ENCODE measurements at regions not wholly inside any gene's neighbourhood (a gene's known extent, or its start where the extent isn't known, plus 50 kb on each side); places are given as distances from the start of the nearest gene placed in this dataset.

- Mint-ChIP-seq H3K27ac (no peak overlapping the region), H3K27me3 (no peaks in the 10 kb centered on the region), H3K4me1 (peaks cover 0 to 1% (median 0%) of the 10 kb centered on the region in 7 donors), H3K9me3 (peaks cover 0 to 8% (median 0%) of the 10 kb centered on the region in 11 donors), H3K4me3 (no peak overlapping the region), H3K36me3 (no peaks in the 10 kb centered on the region)
- Histone ChIP-seq H3K36me3 (ENCODE audit: control insufficient read depth in 2 of 3, insufficient read depth in 3 of 3, low read length in 3 of 3) (no peaks in the 10 kb centered on the region), H3K9me3 (ENCODE audit: control insufficient read depth in 2 of 3, low read length in 3 of 3) (no peaks in the 10 kb centered on the region), H3K4me3 (ENCODE audit: low read length) (no peak overlapping the region), H3K4me1 (ENCODE audit: control insufficient read depth in 2 of 2, insufficient read depth in 2 of 2, low read length in 2 of 2) (no peaks in the 10 kb centered on the region), H3K27ac (ENCODE audit: low read depth, low read length) (no peak overlapping the region), H3K27me3 (ENCODE audit: control insufficient read depth in 2 of 2, insufficient read depth in 2 of 2, low read length in 2 of 2) (no peaks in the 10 kb centered on the region)
- intact Hi-C loops (cut with micrococcal nuclease) = no loop called here
- ATAC-seq = no peak
- CTCF ChIA-PET = no interaction called here
- DNase-seq = no peak
- POLR2A ChIA-PET = no interaction called here
Measured at GRCh38 chr3:117455782-117456181, 746.2 kb downstream of the TUSC7 start.

- no peak overlapping the region for H3K27ac ChIP-seq (ENCODE audit: low read depth, low read length)
- H3K27me3 ChIP-seq (ENCODE audit: control insufficient read depth in 2 of 2, insufficient read depth in 2 of 2, low read length in 2 of 2) = no peaks in the 10 kb centered on the region
- intact Hi-C loops (cut with micrococcal nuclease) = no loop called here
- H3K9me3 ChIP-seq (ENCODE audit: control insufficient read depth in 2 of 3, low read length in 3 of 3) = no peaks in the 10 kb centered on the region
- Mint-ChIP-seq H3K27ac (no peak overlapping the region), H3K27me3 (no peaks in the 10 kb centered on the region), H3K4me3 (no peak overlapping the region), H3K36me3 (no peaks in the 10 kb centered on the region), H3K4me1 (no peaks in the 10 kb centered on the region), H3K9me3 (peaks cover 0 to 6% (median 0%) of the 10 kb centered on the region in 11 donors)
- H3K4me1 ChIP-seq (ENCODE audit: control insufficient read depth in 2 of 2, insufficient read depth in 2 of 2, low read length in 2 of 2) = no peaks in the 10 kb centered on the region
- ATAC-seq (no peak), DNase-seq (no peak)
- no peak overlapping the region for H3K4me3 ChIP-seq (ENCODE audit: low read length)
- no peaks in the 10 kb centered on the region for H3K36me3 ChIP-seq (ENCODE audit: control insufficient read depth in 2 of 3, insufficient read depth in 3 of 3, low read length in 3 of 3)
- ChIA-PET CTCF (no interaction called here), POLR2A (no interaction called here)
Measured at GRCh38 chr3:117463276-117464115, 753.9 kb downstream of the TUSC7 start.

- Mint-ChIP-seq H3K4me1 (peaks cover 0 to 2% (median 0%) of the 10 kb centered on the region in 7 donors), H3K9me3 (peaks cover 0 to 6% (median 0%) of the 10 kb centered on the region in 11 donors), H3K27me3 (no peaks in the 10 kb centered on the region), H3K4me3 (no peak overlapping the region), H3K27ac (no peak overlapping the region), H3K36me3 (no peaks in the 10 kb centered on the region)
- Histone ChIP-seq H3K4me1 (ENCODE audit: control insufficient read depth in 2 of 2, insufficient read depth in 2 of 2, low read length in 2 of 2) (no peaks in the 10 kb centered on the region), H3K27ac (ENCODE audit: low read depth, low read length) (no peak overlapping the region), H3K9me3 (ENCODE audit: control insufficient read depth in 2 of 3, low read length in 3 of 3) (no peaks in the 10 kb centered on the region), H3K27me3 (ENCODE audit: control insufficient read depth in 2 of 2, insufficient read depth in 2 of 2, low read length in 2 of 2) (no peaks in the 10 kb centered on the region), H3K4me3 (ENCODE audit: low read length) (no peak overlapping the region), H3K36me3 (ENCODE audit: control insufficient read depth in 2 of 3, insufficient read depth in 3 of 3, low read length in 3 of 3) (no peaks in the 10 kb centered on the region)
- intact Hi-C loops (cut with micrococcal nuclease) = no loop called here
- no peak for DNase-seq
- ATAC-seq = no peak
- ChIA-PET CTCF (no interaction called here), POLR2A (no interaction called here)
Measured at GRCh38 chr3:117471831-117472230, 762.3 kb downstream of the TUSC7 start.

- ChIA-PET CTCF (no interaction called here), POLR2A (no interaction called here)
- intact Hi-C loops (cut with micrococcal nuclease) = no loop called here
- Histone ChIP-seq H3K36me3 (ENCODE audit: control insufficient read depth in 2 of 3, insufficient read depth in 3 of 3, low read length in 3 of 3) (no peaks in the 10 kb centered on the region), H3K27me3 (ENCODE audit: control insufficient read depth in 2 of 2, insufficient read depth in 2 of 2, low read length in 2 of 2) (no peaks in the 10 kb centered on the region), H3K4me1 (ENCODE audit: control insufficient read depth in 2 of 2, insufficient read depth in 2 of 2, low read length in 2 of 2) (no peaks in the 10 kb centered on the region), H3K9me3 (ENCODE audit: control insufficient read depth in 2 of 3, low read length in 3 of 3) (no peaks in the 10 kb centered on the region), H3K4me3 (ENCODE audit: low read length) (no peak overlapping the region), H3K27ac (ENCODE audit: low read depth, low read length) (no peak overlapping the region)
- peaks cover 0 to 6% (median 0%) of the 10 kb centered on the region in 11 donors for H3K9me3 Mint-ChIP-seq
- DNase-seq (no peak), ATAC-seq (no peak)
- H3K4me3 Mint-ChIP-seq = no peak overlapping the region
- no peaks in the 10 kb centered on the region for H3K27me3 Mint-ChIP-seq
- no peak overlapping the region for H3K27ac Mint-ChIP-seq
- H3K36me3 Mint-ChIP-seq = no peaks in the 10 kb centered on the region
- peaks cover 0 to 2% (median 0%) of the 10 kb centered on the region in 7 donors for H3K4me1 Mint-ChIP-seq
Measured at GRCh38 chr3:117473981-117474538, 764.5 kb downstream of the TUSC7 start.

- Histone ChIP-seq H3K4me3 (ENCODE audit: low read length) (no peak overlapping the region), H3K27me3 (ENCODE audit: control insufficient read depth in 2 of 2, insufficient read depth in 2 of 2, low read length in 2 of 2) (no peaks in the 10 kb centered on the region), H3K27ac (ENCODE audit: low read depth, low read length) (no peak overlapping the region), H3K9me3 (ENCODE audit: control insufficient read depth in 2 of 3, low read length in 3 of 3) (no peaks in the 10 kb centered on the region), H3K4me1 (ENCODE audit: control insufficient read depth in 2 of 2, insufficient read depth in 2 of 2, low read length in 2 of 2) (no peaks in the 10 kb centered on the region), H3K36me3 (ENCODE audit: control insufficient read depth in 2 of 3, insufficient read depth in 3 of 3, low read length in 3 of 3) (no peaks in the 10 kb centered on the region)
- POLR2A ChIA-PET = no interaction called here
- DNase-seq (no peak), ATAC-seq (no peak)
- H3K27me3 Mint-ChIP-seq = no peaks in the 10 kb centered on the region
- no peak overlapping the region for H3K4me3 Mint-ChIP-seq
- H3K9me3 Mint-ChIP-seq = peaks cover 0 to 8% (median 2%) of the 10 kb centered on the region in 11 donors
- no peak overlapping the region for H3K27ac Mint-ChIP-seq
- CTCF ChIA-PET = no interaction called here
- no peaks in the 10 kb centered on the region for H3K36me3 Mint-ChIP-seq
- peaks cover 0 to 2% (median 0%) of the 10 kb centered on the region in 7 donors for H3K4me1 Mint-ChIP-seq
- intact Hi-C loops (cut with micrococcal nuclease) = no loop called here
Measured at GRCh38 chr3:117476572-117476971, 767.0 kb downstream of the TUSC7 start.

GRCh38 chr3:117477214-117477755 is 767.7 kb downstream of the TUSC7 start:
- no peak overlapping the region for H3K4me3 Mint-ChIP-seq
- H3K36me3 Mint-ChIP-seq = no peaks in the 10 kb centered on the region
- H3K27me3 Mint-ChIP-seq = no peaks in the 10 kb centered on the region
- H3K4me1 ChIP-seq (ENCODE audit: control insufficient read depth in 2 of 2, insufficient read depth in 2 of 2, low read length in 2 of 2) = no peaks in the 10 kb centered on the region
- H3K27ac ChIP-seq (ENCODE audit: low read depth, low read length) = no peak overlapping the region
- ChIA-PET POLR2A (no interaction called here), CTCF (no interaction called here)
- peaks cover 0 to 2% (median 0%) of the 10 kb centered on the region in 7 donors for H3K4me1 Mint-ChIP-seq
- no peaks in the 10 kb centered on the region for H3K36me3 ChIP-seq (ENCODE audit: control insufficient read depth in 2 of 3, insufficient read depth in 3 of 3, low read length in 3 of 3)
- intact Hi-C loops (cut with micrococcal nuclease) = no loop called here
- H3K9me3 Mint-ChIP-seq = peaks cover 0 to 8% (median 2%) of the 10 kb centered on the region in 11 donors
- no peaks in the 10 kb centered on the region for H3K27me3 ChIP-seq (ENCODE audit: control insufficient read depth in 2 of 2, insufficient read depth in 2 of 2, low read length in 2 of 2)
- DNase-seq (no peak), ATAC-seq (no peak)
- H3K9me3 ChIP-seq (ENCODE audit: control insufficient read depth in 2 of 3, low read length in 3 of 3) = no peaks in the 10 kb centered on the region
- no peak overlapping the region for H3K4me3 ChIP-seq (ENCODE audit: low read length)
- no peak overlapping the region for H3K27ac Mint-ChIP-seq

GRCh38 chr3:117479095-117479494 is 769.5 kb downstream of the TUSC7 start:
- Histone ChIP-seq H3K4me3 (ENCODE audit: low read length) (no peak overlapping the region), H3K9me3 (ENCODE audit: control insufficient read depth in 2 of 3, low read length in 3 of 3) (no peaks in the 10 kb centered on the region), H3K27me3 (ENCODE audit: control insufficient read depth in 2 of 2, insufficient read depth in 2 of 2, low read length in 2 of 2) (no peaks in the 10 kb centered on the region), H3K4me1 (ENCODE audit: control insufficient read depth in 2 of 2, insufficient read depth in 2 of 2, low read length in 2 of 2) (no peaks in the 10 kb centered on the region), H3K27ac (ENCODE audit: low read depth, low read length) (no peak overlapping the region), H3K36me3 (ENCODE audit: control insufficient read depth in 2 of 3, insufficient read depth in 3 of 3, low read length in 3 of 3) (no peaks in the 10 kb centered on the region)
- DNase-seq (no peak), ATAC-seq (no peak)
- Mint-ChIP-seq H3K36me3 (no peaks in the 10 kb centered on the region), H3K4me3 (no peak overlapping the region), H3K4me1 (peaks cover 0 to 2% (median 0%) of the 10 kb centered on the region in 7 donors), H3K27me3 (no peaks in the 10 kb centered on the region), H3K9me3 (peaks cover 0 to 11% (median 2%) of the 10 kb centered on the region in 11 donors), H3K27ac (no peak overlapping the region)
- intact Hi-C loops (cut with micrococcal nuclease) = no loop called here
- POLR2A ChIA-PET = no interaction called here
- CTCF ChIA-PET = no interaction called here

All from naive thymus-derived CD4-positive, alpha-beta T cell (primary cell).